PC-3 (cell line): ENCODE measurements at regions not wholly inside any gene's neighbourhood (a gene's known extent, or its start where the extent isn't known, plus 50 kb on each side); places are given as distances from the start of the nearest gene placed in this dataset.
"Not testable (repeated sequence)": the region's sequence is repeated elsewhere in the genome, so short reads cannot be mapped to it uniquely, and the experiment has no call there.

Experiments used
- ATAC-seq: fragments of 200-7000 bp; cut with Tn5 transposase; 2 replicates; pipeline ENCODE4 v1.9.1; 2020; ENCODE audit warnings: mild to moderate bottlenecking, moderate library complexity
- BruUV-seq: library from RNA; stranded (reverse); fragments of 400-500 nt; replicated peaks from 2 replicates; lab custom pipeline; 2021; lab: Mats Ljungman, UMichigan
- CTCF ChIA-PET: fragments of 300-600 bp; sonication (Branson Sonifier 250); formaldehyde crosslinking; loops from one replicate; lab custom pipeline; 2022; ENCODE audit warnings: antibody characterized with exemption; lab: Charles Lee
- POLR2A ChIA-PET: fragments of 300-600 bp; sonication (Branson Sonifier 250); formaldehyde crosslinking; loops from one replicate; lab custom pipeline; 2022; ENCODE audit warnings: antibody characterized with exemption; ENCODE audit not compliant: unreplicated experiment; lab: Charles Lee
- DNase-seq: peaks from one replicate; pipeline ENCODE4 v3.0.0-alpha.2; 2015
- H2AFZ ChIP-seq: fragments of 300-600 bp; sonication (generic); 2 replicates; pipeline ENCODE4 v1.6.0; 2016; ENCODE audit warnings: antibody characterized with exemption, low read length
- H3F3A ChIP-seq: fragments of 300-600 bp; sonication (generic); one replicate; pipeline ENCODE4 v1.6.0; 2017; ENCODE audit warnings: antibody characterized with exemption, low read length, control low read depth, mild to moderate bottlenecking; ENCODE audit not compliant: unreplicated experiment
- H3K27ac ChIP-seq: fragments of 300-600 bp; sonication (generic); 2 replicates; pipeline ENCODE4 v1.5.1; 2016; ENCODE audit warnings: mild to moderate bottlenecking, low read length
- H3K27me3 ChIP-seq: fragments of 300-600 bp; sonication (generic); 2 replicates; pipeline ENCODE4 v1.6.1; 2016; ENCODE audit warnings: low read length, mixed read lengths
- H3K36me3 ChIP-seq: fragments of 300-600 bp; sonication (generic); 2 replicates; pipeline ENCODE4 v1.6.1; 2016; ENCODE audit warnings: low read depth, mixed run types, low read length, mixed read lengths
- H3K4me1 ChIP-seq: fragments of 300-600 bp; sonication (generic); 2 replicates; pipeline ENCODE4 v1.5.1; 2016; ENCODE audit warnings: low read length; ENCODE audit not compliant: insufficient read depth
- H3K4me2 ChIP-seq: fragments of 300-600 bp; sonication (generic); 2 replicates; pipeline ENCODE4 v1.6.0; 2016; ENCODE audit warnings: low read length
- H3K4me3 ChIP-seq: fragments of 300-600 bp; sonication (generic); 2 replicates; pipeline ENCODE4 v1.5.1; 2016; ENCODE audit warnings: mild to moderate bottlenecking, low read length, mixed read lengths
- H3K79me2 ChIP-seq: fragments of 300-600 bp; sonication (generic); 2 replicates; pipeline ENCODE4 v1.6.1; 2017; ENCODE audit warnings: low read length, mixed read lengths
- H3K9ac ChIP-seq: fragments of 300-600 bp; sonication (generic); 2 replicates; pipeline ENCODE4 v1.6.0; 2016; ENCODE audit warnings: mild to moderate bottlenecking, low read length
- H3K9me2 ChIP-seq: fragments of 300-600 bp; sonication (generic); replicated peaks from 2 replicates; pipeline ENCODE4 v1.6.1; 2016; ENCODE audit warnings: mixed run types, low read length, mixed read lengths
- H3K9me3 ChIP-seq: fragments of 300-600 bp; sonication (generic); 2 replicates; pipeline ENCODE4 v1.6.1; 2016; ENCODE audit warnings: low read length, mixed read lengths
- H4K20me1 ChIP-seq: fragments of 300-600 bp; sonication (generic); 2 replicates; pipeline ENCODE4 v1.6.1; 2016; ENCODE audit warnings: low read length, mixed read lengths
- intact Hi-C: fragments of 100-400 bp; cut with micrococcal nuclease; formaldehyde crosslinking; loops from 2 replicates; pipeline ENCODE4 v1.9.0; 2023

DNA sequence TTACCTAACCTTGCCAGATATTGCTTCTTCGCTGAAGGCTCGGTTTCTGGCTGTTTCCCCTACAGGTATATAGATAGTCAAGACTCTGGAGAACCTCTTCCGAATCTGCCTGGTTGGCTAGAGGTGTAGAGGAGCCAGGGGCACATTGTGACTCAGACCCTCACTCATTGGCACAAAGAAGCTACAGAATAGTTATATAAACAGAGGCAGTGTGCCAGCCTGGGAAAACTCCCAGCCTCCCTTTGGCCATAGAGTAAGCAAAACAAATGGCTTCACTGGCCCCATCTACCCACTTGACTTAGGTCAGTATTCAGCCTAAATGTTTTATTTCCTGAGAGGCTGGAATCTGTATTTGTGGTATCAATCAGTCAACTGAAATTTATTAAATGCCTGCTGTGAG is 72.0 kb upstream of the IKBKE start:
- H3K4me2 ChIP-seq, H3K9me2 ChIP-seq, BruUV-seq, H3K36me3 ChIP-seq, H3K27ac ChIP-seq, H4K20me1 ChIP-seq, H3K9me3 ChIP-seq, intact Hi-C loops, H3K9ac ChIP-seq, H3K79me2 ChIP-seq, CTCF ChIA-PET, H3F3A ChIP-seq, DNase-seq, H3K27me3 ChIP-seq, H2AFZ ChIP-seq, H3K4me1 ChIP-seq, H3K4me3 ChIP-seq, ATAC-seq, POLR2A ChIA-PET: not testable (repeated sequence)

DNA sequence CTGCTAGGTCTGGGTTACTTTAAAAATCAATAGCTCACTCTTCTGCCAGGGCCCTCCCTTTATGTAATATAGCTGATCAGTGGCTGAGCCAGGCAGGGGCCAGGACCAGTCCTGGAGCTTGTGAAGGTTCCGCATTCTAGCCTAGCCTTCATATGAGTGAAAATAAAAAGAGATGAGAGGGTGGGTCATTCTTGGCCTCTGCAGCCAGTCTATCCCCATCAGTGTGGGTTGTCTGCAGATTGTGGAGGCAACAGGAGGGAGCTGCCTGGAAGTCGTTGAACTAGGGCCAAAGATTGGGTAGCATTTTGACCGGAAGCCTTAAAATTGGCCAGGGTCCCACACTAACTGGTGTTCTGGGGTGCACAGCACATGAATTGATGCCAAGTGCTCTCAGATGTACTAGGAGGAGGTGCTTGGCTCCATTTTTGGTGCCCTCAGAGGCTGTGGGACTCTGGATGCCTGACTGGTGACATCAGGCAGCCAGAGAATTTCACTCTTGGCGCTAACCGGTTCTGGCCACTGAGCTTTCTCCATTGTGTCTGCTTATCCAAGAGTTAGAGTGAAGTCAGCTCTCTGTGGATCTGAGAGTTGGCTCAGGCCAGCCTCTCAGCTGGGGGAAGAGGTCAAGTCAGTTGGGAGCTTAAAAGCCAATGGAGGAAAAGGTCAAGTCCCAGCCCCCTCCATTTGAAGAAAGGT is 66.5 kb upstream of the IKBKE start:
- H3K27ac ChIP-seq, H3K27me3 ChIP-seq, H3K9me2 ChIP-seq, H3F3A ChIP-seq, H3K9ac ChIP-seq, H3K4me1 ChIP-seq, intact Hi-C loops, POLR2A ChIA-PET, H3K9me3 ChIP-seq, CTCF ChIA-PET, ATAC-seq, H3K79me2 ChIP-seq, H2AFZ ChIP-seq, BruUV-seq, H3K36me3 ChIP-seq, H3K4me3 ChIP-seq, H3K4me2 ChIP-seq, H4K20me1 ChIP-seq, DNase-seq: not testable (repeated sequence)

DNA sequence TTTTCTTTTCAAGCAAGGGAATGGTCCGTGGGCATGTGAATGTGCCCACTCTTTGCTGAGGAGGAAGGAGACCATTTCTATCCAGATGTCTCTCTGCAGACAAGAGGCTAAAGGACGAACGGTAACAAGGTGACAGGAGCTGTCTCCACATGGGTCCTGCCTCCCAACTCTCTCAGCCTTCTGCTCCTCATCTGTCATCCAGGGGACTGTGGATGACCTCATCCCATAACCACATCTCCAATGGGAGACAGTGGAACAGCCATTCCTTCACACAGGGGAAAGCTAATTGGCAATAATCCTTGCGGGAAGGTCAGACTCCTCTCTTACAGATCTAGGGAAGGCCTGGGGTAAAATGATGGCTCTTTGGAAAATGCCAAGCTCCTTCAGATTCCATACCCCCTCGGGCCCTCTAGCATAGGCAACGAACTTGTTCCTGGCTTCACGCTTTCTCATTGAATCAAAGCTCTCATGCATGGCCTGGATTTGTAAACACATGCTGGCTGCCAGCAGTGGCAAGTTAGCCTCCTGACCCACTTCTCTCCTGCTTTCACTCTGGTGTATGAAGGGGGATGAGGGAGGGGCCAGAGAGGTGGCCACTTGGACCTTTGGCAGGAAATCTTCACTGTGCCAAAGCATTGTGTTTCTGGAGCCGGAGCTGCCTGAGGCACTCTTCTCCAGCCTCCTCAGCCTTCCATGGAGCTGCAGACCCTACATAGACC is 65.8 kb upstream of the IKBKE start:
- H3F3A ChIP-seq, H3K9me3 ChIP-seq, intact Hi-C loops, H3K4me1 ChIP-seq, H3K27ac ChIP-seq, H3K9ac ChIP-seq, H3K4me3 ChIP-seq, H3K36me3 ChIP-seq, ATAC-seq, H3K27me3 ChIP-seq, POLR2A ChIA-PET, H3K9me2 ChIP-seq, H3K79me2 ChIP-seq, H2AFZ ChIP-seq, BruUV-seq, CTCF ChIA-PET, H3K4me2 ChIP-seq, H4K20me1 ChIP-seq, DNase-seq: not testable (repeated sequence)

DNA sequence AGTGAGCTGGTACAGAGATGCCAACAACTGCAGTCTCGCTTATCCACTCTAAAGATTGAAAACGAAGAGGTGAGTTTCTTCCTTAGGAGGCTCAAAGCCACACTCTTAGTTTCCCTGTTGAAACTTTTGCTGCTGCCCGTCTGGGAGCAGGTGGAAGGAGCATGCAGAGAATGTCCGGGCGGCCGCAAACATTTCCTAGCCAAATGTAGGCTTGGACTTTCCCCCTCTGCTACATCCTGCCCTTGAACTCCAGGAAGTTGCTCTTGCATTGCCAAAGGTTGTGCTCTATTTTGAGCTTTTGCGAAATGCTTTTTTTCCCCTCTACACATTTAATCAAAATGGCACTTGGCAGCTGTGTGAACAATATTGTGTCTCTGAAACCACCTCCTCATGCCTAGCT is 65.0 kb upstream of the IKBKE start:
- CTCF ChIA-PET: not testable (repeated sequence)

DNA sequence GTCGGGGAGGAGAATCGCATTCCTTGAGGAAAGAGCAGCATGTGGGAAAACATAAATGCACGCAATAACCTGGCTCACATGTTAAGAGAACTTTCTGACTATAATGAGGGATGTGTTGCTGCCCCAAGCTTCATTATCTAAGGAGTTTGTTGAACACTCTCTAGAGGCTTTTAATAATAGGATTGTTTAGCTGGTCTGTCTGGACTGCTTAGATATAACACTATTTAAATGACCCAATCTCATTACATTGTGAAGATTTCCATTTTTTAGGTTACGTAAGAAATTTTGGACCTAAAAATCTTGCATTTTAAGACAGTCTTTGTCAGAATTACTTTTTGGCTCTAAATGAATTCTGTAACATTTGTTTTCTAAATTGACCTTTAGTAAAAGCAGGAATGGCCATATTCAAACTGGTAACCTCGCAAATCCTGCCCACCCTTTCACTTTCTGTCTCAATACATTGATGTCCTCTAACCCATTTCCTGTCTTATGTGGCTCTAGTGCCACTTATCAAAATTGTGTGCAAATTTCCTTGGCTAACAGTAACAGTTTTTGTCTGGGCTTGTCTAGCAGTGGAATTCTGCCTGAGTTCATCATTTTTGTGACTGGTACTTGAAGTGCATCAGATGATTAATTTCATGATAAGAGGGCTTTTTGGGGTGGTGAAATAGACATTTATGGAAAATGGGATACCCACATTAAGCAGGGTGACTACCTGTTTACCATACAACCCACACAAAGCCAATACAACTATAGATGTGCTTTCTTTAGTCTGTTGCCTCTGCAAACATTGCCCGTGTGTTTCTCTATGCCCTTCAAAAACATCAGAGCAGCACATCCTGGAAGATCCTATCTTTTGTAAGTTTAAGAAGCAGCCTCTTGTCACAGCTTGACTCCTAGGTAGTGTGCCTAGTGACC is 61.6 kb upstream of the IKBKE start:
- H3K27me3 ChIP-seq, CTCF ChIA-PET, H3K27ac ChIP-seq, H3K9me3 ChIP-seq, H3K9ac ChIP-seq, POLR2A ChIA-PET, H4K20me1 ChIP-seq, BruUV-seq, H3K9me2 ChIP-seq, ATAC-seq, intact Hi-C loops, H3K4me3 ChIP-seq, DNase-seq, H3F3A ChIP-seq, H3K79me2 ChIP-seq, H3K4me2 ChIP-seq, H2AFZ ChIP-seq, H3K36me3 ChIP-seq, H3K4me1 ChIP-seq: not testable (repeated sequence)

More for the DNA sequence above, 65.0 kb upstream of the IKBKE start:
- H3K9me3 ChIP-seq, H3K9me2 ChIP-seq, H3K36me3 ChIP-seq, DNase-seq, H4K20me1 ChIP-seq, ATAC-seq, H3K9ac ChIP-seq, H3K4me1 ChIP-seq, intact Hi-C loops, H3F3A ChIP-seq, H3K27me3 ChIP-seq, H3K4me2 ChIP-seq, H2AFZ ChIP-seq, H3K79me2 ChIP-seq, POLR2A ChIA-PET, BruUV-seq, H3K4me3 ChIP-seq, H3K27ac ChIP-seq: not testable (repeated sequence)
